BJ (cell line): ENCODE measurements at regions not wholly inside any gene's neighbourhood (a gene's known extent, or its start where the extent isn't known, plus 50 kb on each side); places are given as distances from the start of the nearest gene placed in this dataset.

ENCODE experiments used
- CTCF ChIA-PET: fragments of 350-600 bp; formaldehyde crosslinking; extraction: SDS; loops from one replicate; lab custom pipeline; 2021; ENCODE audit warnings: antibody characterized with exemption, inconsistent platforms; lab: Yijun Ruan, JAX
- POLR2A ChIA-PET: fragments of 300-600 bp; sonication (Branson Sonifier 250); formaldehyde crosslinking; extraction: SDS; loops from one replicate; lab custom pipeline; 2021; ENCODE audit warnings: antibody characterized with exemption; lab: Charles Lee
- DNase-seq: peaks from one replicate; pipeline ENCODE4 v3.0.0-alpha.2; 2011; ENCODE audit warnings: low read depth
- H3K27me3 ChIP-seq: 2 replicates; pipeline ENCODE4 v1.6.0; 2011; ENCODE audit warnings: low read length; ENCODE audit not compliant: control insufficient read depth, insufficient read depth
- H3K36me3 ChIP-seq: 2 replicates; pipeline ENCODE4 v1.5.1; 2011; ENCODE audit warnings: low read length; ENCODE audit not compliant: control insufficient read depth, insufficient read depth
- H3K4me3 ChIP-seq: 2 replicates; pipeline ENCODE4 v1.5.1; 2011; ENCODE audit warnings: low read depth, mild to moderate bottlenecking, control low read depth, low read length
- CTCF ChIP-seq: IDR thresholded peaks from 2 replicates; pipeline ENCODE4 v1.5.1; 2011; ENCODE audit warnings: low read depth, mild to moderate bottlenecking, control low read depth, inconsistent platforms, low read length, moderate library complexity; ENCODE audit not compliant: insufficient read depth

- POLR2A ChIA-PET = no interaction called here
- TF ChIP-seq CTCF = no peak
These were observed 124.4 kb downstream of the FAM43A start for GRCh38 chr3:194810076-194810475.

GRCh38 chr3:194811118-194811517, 125.4 kb downstream of the FAM43A start:
- no peak for DNase-seq
- POLR2A ChIA-PET = no interaction called here
- Histone ChIP-seq H3K27me3 (peaks cover 3% of the 10 kb centered on the region), H3K4me3 (no peak overlapping the region), H3K36me3 (no peaks in the 10 kb centered on the region)
- CTCF ChIA-PET = no interaction called here
- no peak for TF ChIP-seq CTCF

More at GRCh38 chr3:194810076-194810475, 124.4 kb downstream of the FAM43A start:
- no peak for DNase-seq
- peaks cover 5% of the 10 kb centered on the region for H3K27me3 ChIP-seq
- CTCF ChIA-PET = interaction anchor here (1.0 kb wide), 1 partner anchor 12 kb away, joined by 3 read pairs; no protein-coding TSS in a partner anchor
- no peak overlapping the region for H3K4me3 ChIP-seq
- no peaks in the 10 kb centered on the region for H3K36me3 ChIP-seq

DNA sequence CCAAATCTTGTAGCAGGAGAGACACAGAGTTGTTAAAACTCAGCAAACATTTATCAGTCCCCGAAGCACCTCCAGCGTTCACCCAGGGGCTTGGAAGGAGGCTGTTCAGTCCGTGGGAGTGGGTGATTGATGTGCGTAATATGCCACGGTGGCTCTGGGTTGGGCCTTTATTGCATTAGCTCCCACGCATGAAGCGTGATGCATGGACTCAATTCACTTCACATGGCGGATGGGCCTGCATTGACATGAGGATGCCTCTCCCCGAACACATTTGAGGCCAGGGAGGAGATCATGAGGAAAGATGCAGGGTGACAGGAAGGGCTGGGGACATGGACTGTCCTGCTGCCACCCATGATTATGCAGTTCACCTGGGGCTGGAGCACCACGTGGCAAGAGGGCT, 126.5 kb downstream of the FAM43A start:
- H3K27me3 ChIP-seq = peaks cover 7% of the 10 kb centered on the region
- no peak for DNase-seq
- H3K4me3 ChIP-seq = no peak overlapping the region
- ChIA-PET POLR2A (no interaction called here), CTCF (no interaction called here)
- H3K36me3 ChIP-seq = no peaks in the 10 kb centered on the region
- TF ChIP-seq CTCF = no peak

DNA sequence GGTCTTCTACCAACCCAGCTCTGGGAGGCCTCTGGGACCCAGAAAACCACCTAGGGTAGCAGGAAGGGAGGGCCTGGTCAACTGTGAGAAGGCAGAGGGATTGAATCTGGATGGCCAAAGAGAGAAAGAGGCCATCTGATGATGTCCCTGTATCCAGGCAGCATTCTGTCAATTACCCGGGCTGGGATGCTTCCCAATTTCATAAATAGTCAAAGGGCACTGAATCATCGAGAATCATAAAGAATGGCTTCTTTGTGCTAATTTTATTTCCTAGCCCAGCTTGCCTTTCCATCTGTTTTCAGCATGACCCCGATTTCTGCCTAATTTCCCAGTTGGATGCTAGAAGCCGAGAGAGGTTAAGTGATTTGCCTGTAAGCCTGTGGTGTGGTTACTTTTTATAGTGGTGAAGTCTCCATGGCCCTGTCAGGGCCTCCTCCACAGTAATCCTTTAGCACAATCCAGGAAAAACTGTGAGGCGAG, 129.2 kb downstream of the FAM43A start:
- H3K36me3 ChIP-seq = no peaks in the 10 kb centered on the region
- no peak overlapping the region for H3K4me3 ChIP-seq
- TF ChIP-seq CTCF = no peak
- DNase-seq = no peak
- ChIA-PET CTCF (no interaction called here), POLR2A (no interaction called here)
- peaks cover 11% of the 10 kb centered on the region for H3K27me3 ChIP-seq

GRCh38 chr3:194816748-194817591, 131.3 kb downstream of the FAM43A start:
- no peak overlapping the region for H3K4me3 ChIP-seq
- ChIA-PET CTCF (interaction anchor here (0.7 to 2.1 kb wide), 2 partner anchors 9 to 21 kb away, joined by 3 to 4 read pairs; no protein-coding TSS in a partner anchor), POLR2A (no interaction called here)
- peaks cover 11% of the 10 kb centered on the region for H3K27me3 ChIP-seq
- no peak for DNase-seq
- no peaks in the 10 kb centered on the region for H3K36me3 ChIP-seq
- no peak for TF ChIP-seq CTCF
